ENCODE measurements at regions not wholly inside any gene's neighbourhood (a gene's known extent, or its start where the extent isn't known, plus 50 kb on each side); places are given as distances from the start of the nearest gene placed in this dataset.
"Not testable (repeated sequence)": the region's sequence is repeated elsewhere in the genome, so short reads cannot be mapped to it uniquely, and the experiment has no call there.

GRCh38 chr6:51474022-51474975 lies 613.1 kb downstream of the PKHD1 start:
- no peak overlapping the region for H3K4me3 ChIP-seq (ENCODE audit: low read length in 2 of 2)
- H3K27me3 ChIP-seq (ENCODE audit: control insufficient read depth in 1 of 2, insufficient read depth in 2 of 2, low read length in 1 of 2): peaks cover 0 to 1% of the 10 kb centered on the region in 2 donors
- no peaks in the 10 kb centered on the region for H3K9me3 ChIP-seq (ENCODE audit: control insufficient read depth, low read length)
- 48 to 54% methylated on average over 9 of the region's 9 CpGs for WGBS, 2 donors
- ATAC-seq (ENCODE audit: low FRiP score): no peak
- H3K4me1 ChIP-seq (ENCODE audit: control insufficient read depth in 1 of 2, insufficient read depth in 2 of 2, low read length in 2 of 2): no peaks in the 10 kb centered on the region
- no peak for DNase-seq
- intact Hi-C loops (cut with DNase I): no loop called here
- no peak overlapping the region for H3K27ac ChIP-seq (ENCODE audit: low read depth in 1 of 2, low read length in 2 of 2)
- H3K36me3 ChIP-seq (ENCODE audit: control insufficient read depth in 1 of 2, insufficient read depth in 2 of 2, low read length in 1 of 2): no peaks in the 10 kb centered on the region

DNA sequence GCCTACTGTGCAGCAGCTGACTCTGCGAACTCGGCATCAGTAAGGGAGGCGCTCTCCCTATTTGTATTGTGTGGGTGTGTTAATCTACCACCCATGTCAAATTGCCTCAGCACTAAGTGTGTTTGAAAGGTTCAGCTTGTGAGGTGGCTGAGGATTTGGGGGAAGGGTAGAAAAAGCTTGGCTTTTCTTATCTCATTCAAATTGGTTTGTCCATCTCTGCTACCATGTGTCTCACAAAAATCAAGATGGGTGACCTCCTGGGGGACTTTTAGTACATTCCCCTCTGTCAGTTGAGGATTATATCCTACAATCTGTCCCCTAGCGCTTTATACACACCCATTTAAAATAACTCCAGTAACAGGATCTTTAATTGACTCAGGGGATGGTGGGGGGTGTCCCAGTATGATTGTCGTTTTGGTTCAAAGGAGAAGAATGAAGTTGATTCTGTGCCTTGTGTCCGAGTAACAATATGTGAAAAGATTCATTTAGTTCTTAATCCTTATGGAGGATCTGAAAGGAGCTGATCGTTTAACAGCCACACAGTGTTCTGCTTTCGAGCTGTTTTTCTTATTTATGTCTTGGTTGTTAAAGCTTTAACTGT lies 609.6 kb downstream of the PKHD1 start:
- Histone ChIP-seq H3K36me3 (ENCODE audit: control insufficient read depth in 1 of 2, insufficient read depth in 2 of 2, low read length in 1 of 2) (no peaks in the 10 kb centered on the region), H3K9me3 (ENCODE audit: control insufficient read depth, low read length) (no peaks in the 10 kb centered on the region), H3K4me1 (ENCODE audit: control insufficient read depth in 1 of 2, insufficient read depth in 2 of 2, low read length in 2 of 2) (no peaks in the 10 kb centered on the region), H3K4me3 (ENCODE audit: low read length in 2 of 2) (no peak overlapping the region), H3K27me3 (ENCODE audit: control insufficient read depth in 1 of 2, insufficient read depth in 2 of 2, low read length in 1 of 2) (peaks cover 0 to 1% of the 10 kb centered on the region in 2 donors), H3K27ac (ENCODE audit: low read depth in 1 of 2, low read length in 2 of 2) (no peak overlapping the region)
- intact Hi-C loops (cut with DNase I): no loop called here
- WGBS, 2 donors: 73 to 77% methylated on average over 8 of the region's 8 CpGs
- DNase-seq (no peak), ATAC-seq (ENCODE audit: low FRiP score) (no peak)

GRCh38 chr6:51479296-51479695 lies 608.1 kb downstream of the PKHD1 start:
- intact Hi-C loops (cut with DNase I): no loop called here
- Histone ChIP-seq H3K27ac (ENCODE audit: low read depth in 1 of 2, low read length in 2 of 2) (no peak overlapping the region), H3K27me3 (ENCODE audit: control insufficient read depth in 1 of 2, insufficient read depth in 2 of 2, low read length in 1 of 2) (no peaks in the 10 kb centered on the region), H3K9me3 (ENCODE audit: control insufficient read depth, low read length) (no peaks in the 10 kb centered on the region), H3K4me3 (ENCODE audit: low read length in 2 of 2) (no peak overlapping the region), H3K4me1 (ENCODE audit: control insufficient read depth in 1 of 2, insufficient read depth in 2 of 2, low read length in 2 of 2) (no peaks in the 10 kb centered on the region), H3K36me3 (ENCODE audit: control insufficient read depth in 1 of 2, insufficient read depth in 2 of 2, low read length in 1 of 2) (no peaks in the 10 kb centered on the region)
- DNase-seq: no peak
- WGBS, 2 donors: 58 to 72% methylated on average over 1 of the region's 1 CpG
- ATAC-seq (ENCODE audit: low FRiP score): no peak

GRCh38 chr6:51480040-51480439 lies 607.4 kb downstream of the PKHD1 start:
- H3K36me3 ChIP-seq (ENCODE audit: control insufficient read depth in 1 of 2, insufficient read depth in 2 of 2, low read length in 1 of 2): no peaks in the 10 kb centered on the region
- no peaks in the 10 kb centered on the region for H3K27me3 ChIP-seq (ENCODE audit: control insufficient read depth in 1 of 2, insufficient read depth in 2 of 2, low read length in 1 of 2)
- no peaks in the 10 kb centered on the region for H3K4me1 ChIP-seq (ENCODE audit: control insufficient read depth in 1 of 2, insufficient read depth in 2 of 2, low read length in 2 of 2)
- DNase-seq: no peak
- no peaks in the 10 kb centered on the region for H3K9me3 ChIP-seq (ENCODE audit: control insufficient read depth, low read length)
- no peak overlapping the region for H3K4me3 ChIP-seq (ENCODE audit: low read length in 2 of 2)
- H3K27ac ChIP-seq (ENCODE audit: low read depth in 1 of 2, low read length in 2 of 2): no peak overlapping the region
- 66 to 89% methylated on average over 1 of the region's 1 CpG for WGBS, 2 donors
- intact Hi-C loops (cut with DNase I): no loop called here
- ATAC-seq (ENCODE audit: low FRiP score): no peak

- H3K4me3 ChIP-seq (ENCODE audit: low read length in 2 of 2); H3K4me1 ChIP-seq (ENCODE audit: control insufficient read depth in 1 of 2, insufficient read depth in 2 of 2, low read length in 2 of 2); H3K27me3 ChIP-seq (ENCODE audit: control insufficient read depth in 1 of 2, insufficient read depth in 2 of 2, low read length in 1 of 2); H3K36me3 ChIP-seq (ENCODE audit: control insufficient read depth in 1 of 2, insufficient read depth in 2 of 2, low read length in 1 of 2); ATAC-seq (ENCODE audit: low FRiP score); DNase-seq; H3K27ac ChIP-seq (ENCODE audit: low read depth in 1 of 2, low read length in 2 of 2); intact Hi-C loops (cut with DNase I); H3K9me3 ChIP-seq (ENCODE audit: control insufficient read depth, low read length): not testable (repeated sequence)
- 85 to 88% methylated on average over 9 of the region's 9 CpGs for WGBS, 2 donors
These were observed 601.5 kb downstream of the PKHD1 start for GRCh38 chr6:51485869-51486268.

GRCh38 chr6:51487937-51488336 lies 599.5 kb downstream of the PKHD1 start:
- Histone ChIP-seq H3K9me3 (ENCODE audit: control insufficient read depth, low read length) (no peaks in the 10 kb centered on the region), H3K27me3 (ENCODE audit: control insufficient read depth in 1 of 2, insufficient read depth in 2 of 2, low read length in 1 of 2) (no peaks in the 10 kb centered on the region), H3K27ac (ENCODE audit: low read depth in 1 of 2, low read length in 2 of 2) (no peak overlapping the region), H3K36me3 (ENCODE audit: control insufficient read depth in 1 of 2, insufficient read depth in 2 of 2, low read length in 1 of 2) (no peaks in the 10 kb centered on the region), H3K4me1 (ENCODE audit: control insufficient read depth in 1 of 2, insufficient read depth in 2 of 2, low read length in 2 of 2) (no peaks in the 10 kb centered on the region), H3K4me3 (ENCODE audit: low read length in 2 of 2) (no peak overlapping the region)
- 84 to 85% methylated on average over 3 of the region's 3 CpGs for WGBS, 2 donors
- intact Hi-C loops (cut with DNase I): no loop called here
- no peak for ATAC-seq (ENCODE audit: low FRiP score)
- no peak for DNase-seq

- Histone ChIP-seq H3K27ac (ENCODE audit: low read depth in 1 of 2, low read length in 2 of 2) (no peak overlapping the region), H3K27me3 (ENCODE audit: control insufficient read depth in 1 of 2, insufficient read depth in 2 of 2, low read length in 1 of 2) (no peaks in the 10 kb centered on the region), H3K4me1 (ENCODE audit: control insufficient read depth in 1 of 2, insufficient read depth in 2 of 2, low read length in 2 of 2) (no peaks in the 10 kb centered on the region), H3K9me3 (ENCODE audit: control insufficient read depth, low read length) (no peaks in the 10 kb centered on the region), H3K4me3 (ENCODE audit: low read length in 2 of 2) (no peak overlapping the region), H3K36me3 (ENCODE audit: control insufficient read depth in 1 of 2, insufficient read depth in 2 of 2, low read length in 1 of 2) (no peaks in the 10 kb centered on the region)
- ATAC-seq (ENCODE audit: low FRiP score): no peak
- 41 to 47% methylated on average over 2 of the region's 2 CpGs for WGBS, 2 donors
- intact Hi-C loops (cut with DNase I): no loop called here
- DNase-seq: no peak
These were observed 598.3 kb downstream of the PKHD1 start for GRCh38 chr6:51489133-51489532.

GRCh38 chr6:51490101-51490500 lies 597.3 kb downstream of the PKHD1 start:
- 46 to 61% methylated on average over 1 of the region's 1 CpG for WGBS, 2 donors
- Histone ChIP-seq H3K27ac (ENCODE audit: low read depth in 1 of 2, low read length in 2 of 2) (no peak overlapping the region), H3K27me3 (ENCODE audit: control insufficient read depth in 1 of 2, insufficient read depth in 2 of 2, low read length in 1 of 2) (no peaks in the 10 kb centered on the region), H3K4me1 (ENCODE audit: control insufficient read depth in 1 of 2, insufficient read depth in 2 of 2, low read length in 2 of 2) (no peaks in the 10 kb centered on the region), H3K4me3 (ENCODE audit: low read length in 2 of 2) (no peak overlapping the region), H3K36me3 (ENCODE audit: control insufficient read depth in 1 of 2, insufficient read depth in 2 of 2, low read length in 1 of 2) (no peaks in the 10 kb centered on the region), H3K9me3 (ENCODE audit: control insufficient read depth, low read length) (no peaks in the 10 kb centered on the region)
- DNase-seq (no peak), ATAC-seq (ENCODE audit: low FRiP score) (no peak)
- intact Hi-C loops (cut with DNase I): no loop called here

- 84 to 86% methylated on average over 5 of the region's 5 CpGs for WGBS, 2 donors
- intact Hi-C loops (cut with DNase I): no loop called here
- H3K4me1 ChIP-seq (ENCODE audit: control insufficient read depth in 1 of 2, insufficient read depth in 2 of 2, low read length in 2 of 2): no peaks in the 10 kb centered on the region
These were observed 593.1 kb downstream of the PKHD1 start for GRCh38 chr6:51494342-51494741.

More at GRCh38 chr6:51494342-51494741, 593.1 kb downstream of the PKHD1 start:
- Histone ChIP-seq H3K9me3 (ENCODE audit: control insufficient read depth, low read length) (no peaks in the 10 kb centered on the region), H3K27me3 (ENCODE audit: control insufficient read depth in 1 of 2, insufficient read depth in 2 of 2, low read length in 1 of 2) (peaks cover 0 to 3% of the 10 kb centered on the region in 2 donors), H3K36me3 (ENCODE audit: control insufficient read depth in 1 of 2, insufficient read depth in 2 of 2, low read length in 1 of 2) (no peaks in the 10 kb centered on the region), H3K27ac (ENCODE audit: low read depth in 1 of 2, low read length in 2 of 2) (no peak overlapping the region), H3K4me3 (ENCODE audit: low read length in 2 of 2) (no peak overlapping the region)
- ATAC-seq (ENCODE audit: low FRiP score) (no peak), DNase-seq (no peak)

All from aorta (tissue), 5 donors.